ENCODE measurements at regions not wholly inside any gene's neighbourhood (a gene's known extent, or its start where the extent isn't known, plus 50 kb on each side); places are given as distances from the start of the nearest gene placed in this dataset.

DNA sequence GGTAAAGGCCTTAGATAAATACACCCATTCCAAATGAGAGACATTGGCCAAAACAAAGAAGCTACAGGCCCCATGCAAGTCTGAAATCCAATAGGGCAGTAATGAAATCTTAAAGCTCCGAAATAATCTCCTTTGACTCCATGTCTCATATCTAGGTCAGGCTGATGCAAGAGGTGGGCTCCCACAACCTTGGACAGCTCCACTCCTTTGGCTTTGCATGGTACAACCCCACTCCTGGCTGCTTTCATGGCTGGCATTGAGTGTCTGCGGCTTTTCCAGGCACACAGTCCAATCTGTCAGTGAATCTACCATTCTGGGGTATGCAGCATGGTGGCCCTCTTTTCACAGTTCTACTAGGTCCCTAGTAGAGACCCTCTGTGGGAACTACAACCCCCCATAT is 762.5 kb downstream of the LIG4 start:
- no peak for DNase-seq

DNA sequence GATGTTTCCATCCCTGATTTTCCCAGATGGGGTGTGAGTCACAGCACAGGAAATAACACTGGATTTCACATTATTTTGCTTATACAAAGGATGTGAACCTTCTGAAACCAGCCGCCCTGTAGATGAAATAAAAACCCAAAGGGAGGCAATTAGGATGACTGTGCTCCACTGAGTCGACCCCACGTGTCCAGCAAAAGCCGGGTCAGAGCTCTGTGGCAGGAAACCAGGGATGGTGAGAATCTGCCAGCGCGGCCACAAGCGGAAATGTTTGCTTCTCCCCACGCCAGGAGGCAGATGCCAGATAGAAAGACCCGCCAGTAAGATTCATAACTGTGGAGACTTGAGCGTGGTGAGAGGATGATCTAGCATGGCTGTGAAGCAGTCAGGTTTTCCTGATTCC is 764.4 kb downstream of the LIG4 start:
- no peak for DNase-seq

DNA sequence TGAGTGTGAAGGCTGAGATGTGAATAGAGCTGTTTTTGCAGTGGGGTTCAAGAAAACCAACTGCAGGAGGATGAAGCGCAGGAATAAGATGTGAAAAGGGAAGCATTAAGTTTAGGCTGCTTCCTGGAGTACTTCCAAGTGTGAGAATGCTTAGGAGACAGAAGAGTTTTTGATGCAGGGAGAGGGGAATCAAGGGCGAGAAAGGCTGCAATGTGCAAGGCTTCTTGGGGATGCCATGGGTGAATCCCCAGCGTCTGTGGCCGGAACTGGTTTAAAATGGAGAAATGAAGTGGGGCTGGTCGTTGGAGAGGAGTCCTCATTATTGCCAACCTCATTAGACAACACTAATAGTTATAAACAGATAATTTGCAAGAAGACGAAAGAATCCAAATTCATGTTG is 764.9 kb downstream of the LIG4 start:
- DNase-seq: no peak

DNA sequence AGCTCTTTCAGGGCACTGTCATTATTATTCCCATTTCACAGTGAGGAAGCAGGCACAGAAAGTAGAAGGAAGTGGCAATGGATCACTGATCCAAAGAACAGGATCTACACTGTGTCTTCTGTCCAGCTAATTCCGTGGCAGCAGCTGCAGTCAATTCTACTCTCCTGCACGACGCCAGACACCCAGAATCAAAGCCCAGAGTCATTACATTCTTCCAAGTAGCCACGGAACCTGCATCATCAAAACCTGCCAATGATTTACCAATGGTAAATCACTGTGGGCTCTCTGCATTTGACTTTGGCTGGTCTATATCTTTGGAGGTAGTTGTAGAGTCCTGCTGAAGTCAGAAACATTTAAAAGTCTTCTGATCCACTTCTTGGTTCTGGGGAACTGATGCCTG is 767.7 kb downstream of the LIG4 start:
- no peak for DNase-seq

DNA sequence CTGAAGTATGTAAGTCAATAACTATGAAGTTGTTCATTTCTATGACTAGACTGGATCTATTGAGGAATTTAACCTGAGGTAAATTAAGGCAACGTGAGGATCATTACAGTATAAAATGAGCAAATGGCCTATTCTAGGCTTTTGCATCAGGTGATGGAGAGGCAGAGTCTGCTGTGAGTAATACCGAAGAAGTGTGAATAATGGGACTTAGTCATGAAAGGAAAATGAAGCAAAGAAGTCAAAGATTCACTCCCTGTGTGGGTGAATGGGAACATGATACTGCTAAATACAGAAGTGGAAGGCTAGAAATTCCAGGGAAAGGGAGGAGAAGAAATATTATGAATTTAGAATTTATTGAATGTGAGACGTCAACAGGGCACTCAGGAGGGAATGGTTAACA is 774.1 kb downstream of the LIG4 start:
- DNase-seq: no peak

DNA sequence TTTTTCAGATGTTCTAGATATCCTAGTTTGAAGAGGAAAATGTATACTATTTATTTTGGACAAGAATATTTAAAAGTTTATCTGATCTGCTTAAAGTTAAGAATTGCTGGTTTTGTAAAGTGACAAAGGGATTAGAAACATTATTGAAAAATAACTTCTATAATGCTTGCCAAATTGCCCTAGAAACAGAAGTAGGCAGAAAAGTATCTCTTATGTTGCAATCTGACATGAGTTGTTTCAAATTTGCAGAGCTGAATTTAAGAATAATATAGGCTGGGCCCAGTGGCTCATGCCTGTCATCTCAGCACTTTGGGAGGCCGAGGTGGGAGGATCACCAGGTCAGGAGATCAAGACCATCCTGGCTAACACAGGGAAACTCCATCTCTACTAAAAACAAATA is 777.1 kb downstream of the LIG4 start:
- DNase-seq: no peak

DNA sequence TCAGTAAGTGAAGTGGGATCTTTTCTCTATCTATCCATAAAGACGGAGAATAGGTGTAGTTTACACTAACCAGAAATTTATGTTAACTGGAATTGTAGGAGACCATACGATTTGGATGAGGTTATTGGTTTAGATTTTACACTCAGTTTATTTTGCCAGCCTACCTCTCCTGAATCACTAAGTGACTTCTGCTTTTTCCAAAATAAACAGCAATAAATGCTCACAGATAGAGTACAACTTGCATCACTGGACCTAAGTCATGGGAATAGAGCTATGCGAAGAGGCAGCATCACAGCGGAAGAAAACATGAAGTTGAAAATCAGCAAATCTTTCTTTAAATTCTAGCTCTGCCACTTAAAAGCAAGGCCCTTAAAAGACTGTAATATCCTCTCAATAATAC is 781.0 kb downstream of the LIG4 start:
- DNase-seq: no peak

DNA sequence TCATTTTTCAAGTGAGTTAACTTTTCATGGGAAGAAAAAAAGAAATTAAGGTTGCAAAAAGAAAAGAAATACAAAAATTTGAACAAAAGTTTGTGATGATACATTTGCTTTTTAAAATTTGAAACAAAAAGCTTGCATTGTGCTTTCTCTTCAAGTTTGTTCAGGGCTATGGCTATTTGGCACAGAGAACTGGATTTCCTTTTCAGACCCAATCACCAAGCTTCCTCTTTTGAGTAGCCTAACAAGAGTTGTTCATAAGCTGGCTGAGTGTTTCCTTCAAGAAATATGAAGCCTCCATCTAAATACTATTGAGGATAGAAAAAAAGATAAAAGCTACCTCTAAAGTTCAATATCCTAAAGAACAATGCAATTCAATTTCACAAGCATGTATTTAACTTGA is 787.8 kb downstream of the LIG4 start:
- DNase-seq: no peak

DNA sequence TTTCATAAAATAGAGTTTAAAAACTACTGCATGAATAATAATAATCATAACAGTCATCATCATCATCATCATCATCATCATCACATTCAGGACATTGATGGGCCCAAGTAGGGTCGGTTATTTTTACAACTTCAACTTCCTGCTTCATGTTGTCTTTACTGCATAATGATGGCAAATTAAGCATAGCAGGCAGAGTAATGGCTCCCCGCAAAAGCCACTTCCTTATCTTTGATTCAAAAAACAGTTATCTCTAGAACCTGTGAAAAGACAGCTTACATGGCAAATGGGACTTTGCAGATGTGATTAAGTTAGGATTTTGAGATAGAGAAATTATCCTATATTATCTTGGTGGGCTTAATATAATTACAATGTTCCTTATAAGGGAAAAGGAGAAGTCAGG is 792.9 kb downstream of the LIG4 start:
- no peak for DNase-seq

DNA sequence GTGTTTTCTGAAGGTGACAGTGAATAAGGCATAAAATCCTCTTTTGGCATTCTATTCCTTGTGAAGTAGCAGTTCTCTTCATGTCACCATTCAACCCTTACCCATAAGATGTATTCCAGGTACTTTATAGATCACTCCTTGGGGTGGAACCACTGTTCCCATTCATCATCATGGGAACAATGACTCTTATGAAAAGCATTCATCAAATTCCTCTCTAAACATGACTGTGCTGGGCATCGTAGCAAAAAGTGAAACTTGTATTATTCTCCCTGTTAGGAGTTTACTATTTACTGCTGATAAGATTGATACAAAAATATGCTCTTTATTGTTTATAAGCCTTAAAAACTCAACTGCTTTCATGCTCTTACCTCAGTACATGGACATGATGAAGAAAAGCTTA is 793.4 kb downstream of the LIG4 start:
- no peak for DNase-seq

DNA sequence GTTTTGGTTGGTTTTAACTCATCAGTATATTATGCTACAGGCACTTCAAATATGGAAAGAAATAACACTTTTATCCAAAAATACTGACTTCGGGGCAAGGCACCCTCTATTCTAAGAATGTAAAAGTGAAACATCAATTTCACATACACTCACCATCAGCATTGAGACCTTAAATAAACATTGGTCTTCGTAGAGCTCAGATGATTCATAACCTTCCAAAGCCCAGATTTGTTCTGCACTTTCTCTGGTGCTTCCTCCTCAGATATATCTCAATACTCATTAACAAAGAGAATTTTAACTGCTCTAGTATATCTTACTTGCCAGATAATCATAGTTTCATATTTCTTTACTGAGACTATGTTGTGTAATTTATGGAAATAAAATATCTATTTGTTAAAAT is 794.3 kb downstream of the LIG4 start:
- DNase-seq: no peak

DNA sequence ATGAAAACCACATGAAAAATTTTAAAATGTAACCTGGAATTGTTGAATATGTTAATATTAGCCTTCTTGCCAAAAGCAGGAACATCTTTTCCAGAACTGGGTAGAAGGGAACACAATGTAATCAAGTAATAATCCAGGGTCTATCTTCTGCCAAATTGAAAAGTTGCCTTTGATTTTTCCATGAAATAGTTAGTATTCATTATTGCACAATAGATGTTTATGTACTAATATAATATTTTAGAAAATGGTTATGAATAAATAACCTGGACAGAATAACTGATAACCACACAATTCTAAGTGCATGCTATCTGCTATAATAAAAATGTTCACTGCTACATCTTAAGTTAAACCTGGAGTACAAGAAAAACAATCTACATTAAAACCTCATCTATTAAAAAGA is 802.3 kb downstream of the LIG4 start:
- DNase-seq: no peak

DNA sequence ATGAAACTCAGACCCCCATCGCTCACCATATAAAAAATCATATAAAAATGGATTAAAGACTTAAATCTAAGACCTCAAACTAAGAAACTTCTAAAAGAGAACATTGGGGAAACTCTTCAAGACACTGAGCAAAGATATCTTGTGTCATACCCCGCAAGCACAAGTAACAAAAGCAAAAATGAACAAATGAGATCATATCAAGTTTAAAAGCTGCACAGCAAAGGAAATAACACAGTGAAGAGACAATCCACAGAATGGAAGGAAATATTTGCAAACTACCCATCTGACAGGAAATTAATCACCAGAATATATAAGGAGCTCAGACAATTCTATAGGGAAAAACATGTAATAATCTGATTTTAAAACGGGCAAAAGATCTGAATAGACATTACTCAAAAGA is 808.3 kb downstream of the LIG4 start:
- DNase-seq: no peak

DNA sequence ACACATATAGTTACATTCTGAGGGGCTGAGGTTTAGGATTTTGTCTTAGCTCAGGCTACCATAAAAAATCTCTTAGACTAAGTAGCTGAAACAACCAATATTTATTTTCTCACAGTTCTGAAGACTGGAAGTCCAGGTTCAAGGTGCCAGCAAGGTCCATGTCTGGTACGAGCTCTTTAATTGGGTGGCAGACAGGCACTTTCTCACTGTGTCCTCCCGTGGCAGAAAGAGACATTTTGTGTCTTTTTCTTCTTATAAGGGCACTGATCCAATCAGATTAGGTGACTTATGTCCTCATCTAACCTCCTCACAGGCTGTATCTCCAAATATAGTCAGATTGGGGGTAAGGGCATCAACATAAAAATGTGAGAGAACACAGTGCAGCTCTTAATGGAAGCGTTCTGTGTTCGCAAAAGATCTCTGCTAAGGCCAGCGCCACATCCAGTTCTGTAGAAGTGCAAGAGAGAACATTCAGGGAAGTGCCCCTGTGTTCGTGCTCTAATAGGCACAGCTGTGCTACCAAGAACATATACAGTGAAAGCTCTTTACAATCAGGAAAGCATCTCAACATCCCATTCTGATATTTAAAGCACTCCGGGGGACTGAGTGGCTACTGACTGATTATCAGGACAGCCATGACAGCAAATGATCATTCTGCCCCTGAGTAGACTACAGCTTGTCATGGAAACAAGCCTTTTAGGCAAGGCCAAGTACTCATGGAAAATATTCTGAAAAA is 819.2 kb downstream of the LIG4 start:
- DNase-seq: no peak

DNA sequence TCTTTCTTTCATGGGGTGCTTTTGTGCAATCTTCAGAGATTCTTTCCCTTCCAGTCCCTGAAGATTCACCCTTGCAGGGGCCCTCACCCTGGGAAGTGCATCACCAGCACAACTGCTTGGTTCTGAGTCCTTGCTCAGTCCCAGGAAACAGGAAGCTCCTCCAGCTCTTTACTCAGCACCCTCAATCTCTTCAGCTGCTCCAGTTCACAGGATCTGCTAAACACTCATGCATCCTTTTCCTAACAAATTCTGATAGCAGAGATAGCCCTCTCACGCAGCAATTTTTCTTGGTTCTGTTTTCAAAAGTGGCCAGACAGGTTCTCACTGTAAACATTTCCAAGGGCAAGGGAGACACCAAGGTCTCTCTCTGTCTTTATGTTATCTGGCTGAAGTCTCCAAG is 823.1 kb downstream of the LIG4 start:
- DNase-seq: no peak

DNA sequence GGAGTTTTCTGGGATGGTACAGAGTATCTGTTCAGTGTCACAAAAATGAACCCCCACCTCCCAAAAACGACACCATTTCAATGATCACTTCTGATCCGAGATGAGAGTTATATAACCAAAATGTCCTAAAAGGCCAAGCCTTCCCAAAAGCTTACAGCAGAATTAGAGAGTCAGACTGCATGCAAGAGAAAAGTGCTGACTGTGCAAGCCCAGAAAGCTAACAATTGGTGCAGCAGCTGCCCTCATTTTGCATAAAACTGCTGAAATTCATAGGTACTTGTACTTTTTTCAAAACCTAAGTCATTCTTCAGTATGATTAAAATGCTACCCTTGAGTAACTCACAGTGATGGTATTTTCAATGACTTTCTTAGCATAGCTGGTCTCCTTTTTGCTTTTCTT is 819.6 kb upstream of the ARGLU1 start:
- no peak for DNase-seq

DNA sequence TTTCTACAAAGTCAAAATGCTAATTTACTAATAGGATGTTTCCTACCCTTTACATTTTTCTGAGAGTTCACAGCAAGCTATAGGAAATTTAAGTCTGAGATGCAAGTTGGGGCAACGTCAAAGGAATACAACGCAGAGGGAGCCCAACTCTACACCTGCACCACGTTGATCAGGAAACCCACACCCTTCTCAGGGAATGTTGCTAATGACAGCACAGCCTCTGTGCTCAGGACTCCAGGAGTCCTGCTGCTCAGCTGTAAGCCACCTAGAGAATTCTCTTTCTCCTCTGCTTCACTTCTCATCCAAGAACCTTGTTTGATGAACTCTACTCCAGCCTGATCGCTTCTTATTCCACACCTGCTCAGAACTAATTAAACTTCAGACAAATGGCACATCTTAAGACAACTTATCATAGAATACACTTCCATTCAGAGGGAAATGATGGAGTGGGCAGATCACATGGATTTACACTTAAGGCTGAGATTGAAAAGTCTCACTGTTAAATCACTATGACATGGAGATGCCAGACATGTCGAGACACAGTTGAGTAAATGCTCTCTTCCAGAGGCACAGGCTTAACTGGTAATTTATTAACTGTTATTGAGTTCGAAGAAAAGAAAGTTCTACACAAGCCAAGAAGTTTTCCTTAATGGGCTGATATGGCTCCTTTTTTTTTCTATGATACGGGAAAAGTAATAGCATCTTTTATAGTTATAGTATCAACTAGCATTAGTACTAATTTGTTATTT is 811.6 kb upstream of the ARGLU1 start:
- DNase-seq: peak; percentile 62

DNA sequence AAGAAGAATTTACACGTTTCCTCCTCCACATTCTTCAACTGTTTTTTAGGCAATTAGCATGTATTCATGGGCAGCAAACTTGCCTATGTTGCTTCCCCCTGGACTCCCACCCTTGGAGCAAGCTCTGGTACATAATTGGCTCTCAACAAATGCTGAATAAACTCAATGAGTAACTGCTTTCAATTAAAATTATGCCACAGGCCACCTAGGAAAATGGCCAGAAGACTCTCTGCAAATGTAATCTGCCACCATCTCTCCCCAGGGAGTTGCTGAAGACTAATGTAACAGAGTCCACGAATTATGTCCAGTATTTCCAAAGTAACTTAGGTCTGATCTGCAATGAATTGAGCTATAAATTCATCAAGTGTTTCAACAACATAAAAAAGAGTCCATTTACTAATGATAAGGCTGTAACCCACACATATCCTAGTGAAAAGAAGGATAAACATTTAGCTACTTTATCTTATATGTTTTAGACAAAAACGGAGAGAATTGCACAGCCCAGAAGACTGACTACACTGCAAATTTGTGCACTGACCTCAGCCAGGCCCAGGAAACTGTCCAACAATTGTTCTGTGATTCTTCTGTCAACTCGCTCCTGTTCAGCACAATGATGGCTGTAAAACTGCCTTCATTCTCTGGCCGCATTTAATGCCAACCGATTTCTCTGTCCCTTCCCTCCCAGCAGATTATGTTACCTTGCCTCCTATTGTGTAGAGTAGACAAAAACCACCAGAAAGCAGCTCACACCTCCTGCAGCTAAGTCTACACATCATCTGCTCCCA is 808.6 kb upstream of the ARGLU1 start:
- DNase-seq: peak; percentile 97

DNA sequence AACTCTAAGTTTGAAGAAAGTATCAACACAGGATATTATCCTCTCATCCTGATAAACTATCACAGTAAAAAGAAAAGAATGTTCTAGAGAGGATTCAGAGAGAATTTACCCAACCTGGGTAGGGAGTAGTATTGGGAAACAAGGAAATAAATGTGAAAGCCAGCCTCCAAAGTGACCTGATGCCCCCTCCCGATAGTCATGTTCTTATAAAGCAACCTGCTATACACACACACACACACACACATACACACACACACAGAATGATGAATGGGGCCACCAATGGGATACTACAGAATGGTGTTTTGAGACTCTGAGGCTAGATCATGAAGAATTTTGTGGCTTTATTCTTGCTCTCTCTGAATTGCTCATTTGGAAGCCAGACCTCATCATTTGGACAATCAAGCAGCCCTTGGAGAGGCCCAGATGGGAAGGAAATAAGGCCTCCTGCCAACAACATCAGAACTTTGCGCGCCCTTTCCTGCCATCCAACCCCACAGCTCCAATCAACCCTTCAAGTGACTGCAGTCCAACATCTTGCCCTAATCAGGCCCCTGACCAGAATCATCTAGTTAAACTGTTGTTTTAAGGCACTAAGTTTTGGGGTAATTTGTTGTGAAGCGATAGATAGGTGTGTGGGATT is 807.9 kb upstream of the ARGLU1 start:
- DNase-seq: peak; percentile 80

DNA sequence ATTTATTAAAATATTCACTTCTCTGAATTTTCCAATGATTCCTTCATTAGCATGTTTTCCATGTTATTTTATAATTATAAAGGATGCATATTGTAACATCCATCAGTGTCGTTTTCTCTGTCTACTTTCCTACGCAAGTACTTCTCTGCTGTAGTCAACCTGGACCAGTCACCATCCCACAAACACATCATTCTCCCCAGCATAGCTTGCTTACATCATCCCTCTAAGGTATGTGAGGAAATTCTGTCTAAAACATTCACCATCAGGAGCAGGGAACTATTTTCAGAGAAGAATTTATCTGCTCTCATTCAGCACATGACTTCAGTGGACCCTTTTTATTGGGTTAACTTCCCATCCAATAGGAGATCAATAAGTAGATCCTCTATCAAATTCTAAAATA is 806.1 kb upstream of the ARGLU1 start:
- DNase-seq: peak; percentile 36

DNA sequence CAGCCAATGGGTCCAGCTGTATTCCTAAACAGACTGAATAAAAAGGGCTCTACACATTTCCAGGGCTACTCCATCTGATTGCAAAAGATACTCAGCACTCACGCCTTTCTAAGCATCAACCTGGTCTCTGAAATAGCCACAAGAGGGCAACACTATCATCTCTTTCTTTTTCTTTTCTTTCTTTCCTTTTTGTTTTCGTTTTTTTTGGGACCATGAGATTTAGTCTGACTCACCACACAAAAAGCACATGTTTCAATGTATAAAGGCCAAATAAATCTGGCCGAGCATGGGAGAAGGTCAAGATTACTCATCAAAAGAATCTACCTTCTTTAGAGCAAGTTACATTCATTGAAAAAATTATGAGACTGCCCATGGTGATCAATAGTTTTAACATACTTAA is 805.6 kb upstream of the ARGLU1 start:
- DNase-seq: peak; percentile 84

DNA sequence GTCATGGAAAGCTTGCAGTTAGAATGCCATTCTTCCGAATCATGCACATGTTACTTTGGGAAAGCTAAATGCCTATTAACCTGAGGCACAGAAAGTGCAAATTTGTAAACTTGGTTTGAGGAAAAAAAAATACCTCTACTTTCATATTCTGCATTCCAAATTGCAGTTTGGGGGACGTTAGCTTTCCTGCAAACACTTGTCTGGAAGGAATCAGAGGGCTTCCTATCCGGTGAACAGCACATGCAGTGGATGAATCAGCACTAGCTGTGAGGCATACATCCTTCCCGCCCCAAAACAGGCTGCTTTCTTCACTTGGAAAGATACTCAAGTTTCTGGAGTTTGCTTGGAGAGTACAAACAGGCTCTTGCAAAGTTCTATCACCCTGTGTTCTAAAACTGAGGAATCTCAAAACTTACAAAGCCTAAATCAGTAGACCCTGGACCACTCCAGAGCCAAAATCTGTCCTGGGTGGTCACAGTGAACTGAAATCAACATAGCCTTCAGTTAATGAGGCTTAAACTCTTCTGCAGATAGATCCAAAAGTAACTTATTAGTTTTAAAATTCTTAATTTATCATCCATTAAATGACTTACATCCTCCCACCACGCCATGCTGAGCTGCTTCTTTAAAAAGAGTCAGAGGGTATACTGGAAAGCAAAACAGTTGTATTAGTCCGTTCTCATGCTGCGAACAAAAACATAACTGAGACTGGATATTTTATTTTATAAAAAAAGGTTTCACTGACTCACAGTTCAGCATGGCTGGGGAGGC is 802.3 kb upstream of the ARGLU1 start:
- DNase-seq: no peak

DNA sequence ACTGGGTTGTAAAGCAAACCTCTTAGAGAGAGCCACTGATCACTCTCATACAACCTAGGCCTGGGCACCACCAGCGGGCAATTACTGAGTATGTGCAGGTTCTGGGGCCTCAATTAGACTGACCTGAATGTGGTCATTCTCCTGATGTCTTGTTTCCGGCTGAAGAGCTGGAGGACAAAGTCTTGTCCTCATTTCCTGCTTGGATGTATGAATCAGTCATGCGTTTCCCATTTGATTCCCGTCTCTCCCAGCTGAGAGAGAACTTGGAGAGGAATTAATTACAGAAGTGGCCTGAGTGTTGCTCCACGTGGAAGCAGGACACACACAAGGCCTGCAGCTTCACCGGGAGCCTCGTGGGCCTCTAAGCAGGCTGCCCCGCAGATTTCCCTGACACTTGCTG is 799.3 kb upstream of the ARGLU1 start:
- DNase-seq: no peak
